ENCODE measurements at regions not wholly inside any gene's neighbourhood (a gene's known extent, or its start where the extent isn't known, plus 50 kb on each side); places are given as distances from the start of the nearest gene placed in this dataset.

DNA sequence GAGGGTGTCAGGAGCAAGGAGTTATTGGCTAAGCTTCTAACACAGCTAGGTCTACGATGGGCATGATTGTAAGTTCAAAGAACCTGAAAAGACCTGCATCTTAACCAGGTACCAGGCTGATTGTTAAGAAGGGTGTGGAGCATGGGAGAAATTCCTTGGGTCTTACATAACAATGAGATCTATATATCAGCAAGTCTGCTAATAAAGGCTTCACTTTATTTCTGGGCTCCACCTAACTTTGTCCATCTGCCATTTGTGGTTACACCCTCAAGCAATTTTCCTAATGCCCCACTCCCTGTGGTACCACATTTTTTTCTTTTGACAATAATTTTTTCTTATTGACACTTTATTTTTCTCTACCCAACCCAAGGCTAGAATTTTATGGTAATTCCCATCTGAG lies 223.5 kb upstream of the JAG1 start:
- no peaks in the 10 kb centered on the region for H3K4me1 ChIP-seq (ENCODE audit: control insufficient read depth, insufficient read depth, low read length)
- no peak for DNase-seq (ENCODE audit: low read depth, low spot score)
- in situ Hi-C loops (cut with HindIII; ENCODE audit: low pct_unique_long_range_greater_than_20kb, low sequenced_read_pairs) (no loop called here), intact Hi-C loops (cut with micrococcal nuclease; ENCODE audit: unreplicated experiment) (no loop called here)
- no peak overlapping the region for H3K4me3 ChIP-seq (ENCODE audit: low read depth in 2 of 2, low read length in 2 of 2)
- TF ChIP-seq, protein P1, sequence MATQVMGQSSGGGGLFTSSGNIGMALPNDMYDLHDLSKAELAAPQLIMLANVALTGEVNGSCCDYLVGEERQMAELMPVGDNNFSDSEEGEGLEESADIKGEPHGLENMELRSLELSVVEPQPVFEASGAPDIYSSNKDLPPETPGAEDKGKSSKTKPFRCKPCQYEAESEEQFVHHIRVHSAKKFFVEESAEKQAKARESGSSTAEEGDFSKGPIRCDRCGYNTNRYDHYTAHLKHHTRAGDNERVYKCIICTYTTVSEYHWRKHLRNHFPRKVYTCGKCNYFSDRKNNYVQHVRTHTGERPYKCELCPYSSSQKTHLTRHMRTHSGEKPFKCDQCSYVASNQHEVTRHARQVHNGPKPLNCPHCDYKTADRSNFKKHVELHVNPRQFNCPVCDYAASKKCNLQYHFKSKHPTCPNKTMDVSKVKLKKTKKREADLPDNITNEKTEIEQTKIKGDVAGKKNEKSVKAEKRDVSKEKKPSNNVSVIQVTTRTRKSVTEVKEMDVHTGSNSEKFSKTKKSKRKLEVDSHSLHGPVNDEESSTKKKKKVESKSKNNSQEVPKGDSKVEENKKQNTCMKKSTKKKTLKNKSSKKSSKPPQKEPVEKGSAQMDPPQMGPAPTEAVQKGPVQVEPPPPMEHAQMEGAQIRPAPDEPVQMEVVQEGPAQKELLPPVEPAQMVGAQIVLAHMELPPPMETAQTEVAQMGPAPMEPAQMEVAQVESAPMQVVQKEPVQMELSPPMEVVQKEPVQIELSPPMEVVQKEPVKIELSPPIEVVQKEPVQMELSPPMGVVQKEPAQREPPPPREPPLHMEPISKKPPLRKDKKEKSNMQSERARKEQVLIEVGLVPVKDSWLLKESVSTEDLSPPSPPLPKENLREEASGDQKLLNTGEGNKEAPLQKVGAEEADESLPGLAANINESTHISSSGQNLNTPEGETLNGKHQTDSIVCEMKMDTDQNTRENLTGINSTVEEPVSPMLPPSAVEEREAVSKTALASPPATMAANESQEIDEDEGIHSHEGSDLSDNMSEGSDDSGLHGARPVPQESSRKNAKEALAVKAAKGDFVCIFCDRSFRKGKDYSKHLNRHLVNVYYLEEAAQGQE (IDR thresholded peaks at IDR 0.05; ENCODE audit: insufficient read depth in 1 of 2, low read depth in 2 of 2, low read length in 1 of 2): no peak
- no peak for TF ChIP-seq SIN3A (IDR thresholded peaks at IDR 0.05; ENCODE audit: borderline replicate concordance, insufficient read depth, low read depth, low read length)
- no peak for TF ChIP-seq TCF7L2 (IDR thresholded peaks at IDR 0.05; ENCODE audit: low read depth, low read length)
- TF ChIP-seq POLR2AphosphoS5 (IDR thresholded peaks at IDR 0.05; ENCODE audit: low read depth, low read length): no peak
- TF ChIP-seq, protein P2, sequence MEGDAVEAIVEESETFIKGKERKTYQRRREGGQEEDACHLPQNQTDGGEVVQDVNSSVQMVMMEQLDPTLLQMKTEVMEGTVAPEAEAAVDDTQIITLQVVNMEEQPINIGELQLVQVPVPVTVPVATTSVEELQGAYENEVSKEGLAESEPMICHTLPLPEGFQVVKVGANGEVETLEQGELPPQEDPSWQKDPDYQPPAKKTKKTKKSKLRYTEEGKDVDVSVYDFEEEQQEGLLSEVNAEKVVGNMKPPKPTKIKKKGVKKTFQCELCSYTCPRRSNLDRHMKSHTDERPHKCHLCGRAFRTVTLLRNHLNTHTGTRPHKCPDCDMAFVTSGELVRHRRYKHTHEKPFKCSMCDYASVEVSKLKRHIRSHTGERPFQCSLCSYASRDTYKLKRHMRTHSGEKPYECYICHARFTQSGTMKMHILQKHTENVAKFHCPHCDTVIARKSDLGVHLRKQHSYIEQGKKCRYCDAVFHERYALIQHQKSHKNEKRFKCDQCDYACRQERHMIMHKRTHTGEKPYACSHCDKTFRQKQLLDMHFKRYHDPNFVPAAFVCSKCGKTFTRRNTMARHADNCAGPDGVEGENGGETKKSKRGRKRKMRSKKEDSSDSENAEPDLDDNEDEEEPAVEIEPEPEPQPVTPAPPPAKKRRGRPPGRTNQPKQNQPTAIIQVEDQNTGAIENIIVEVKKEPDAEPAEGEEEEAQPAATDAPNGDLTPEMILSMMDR (IDR thresholded peaks at IDR 0.05): no peak
- H3K27ac ChIP-seq (ENCODE audit: low read length): no peak overlapping the region
- POLR2A ChIA-PET: no interaction called here
- ATAC-seq: no peak
- no TSS peak for BruUV-seq (replicated peaks)
- H3K9me3 ChIP-seq (ENCODE audit: control insufficient read depth, insufficient read depth, low read depth, low read length): no peaks in the 10 kb centered on the region
- no peaks in the 10 kb centered on the region for H3K36me3 ChIP-seq (ENCODE audit: control insufficient read depth, insufficient read depth, low read length)
- CTCF ChIA-PET: no interaction called here
- no peaks in the 10 kb centered on the region for H3K27me3 ChIP-seq (ENCODE audit: control insufficient read depth, insufficient read depth, low read length)

DNA sequence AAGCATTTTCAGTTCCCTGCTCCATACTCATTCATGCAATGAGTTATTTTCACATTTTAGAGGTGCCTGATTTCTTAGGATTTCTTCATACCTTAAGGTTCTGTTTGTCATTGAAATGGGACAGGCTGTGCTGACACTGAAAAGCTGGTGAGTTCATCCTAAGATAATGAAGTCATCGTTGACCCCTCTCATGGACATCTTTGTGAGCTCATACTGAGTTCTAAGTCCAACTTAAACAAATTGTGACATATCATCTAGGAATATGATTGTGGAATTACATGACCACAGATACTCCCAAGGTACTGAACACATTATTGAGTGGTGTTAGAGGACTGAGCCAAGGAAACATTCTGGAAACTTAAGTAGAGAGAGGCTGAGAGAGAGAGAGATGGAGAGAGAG lies 224.8 kb upstream of the JAG1 start:
- ATAC-seq (no peak), DNase-seq (ENCODE audit: low read depth, low spot score) (no peak)
- H3K27me3 ChIP-seq (ENCODE audit: control insufficient read depth, insufficient read depth, low read length): no peaks in the 10 kb centered on the region
- TF ChIP-seq POLR2AphosphoS5 (IDR thresholded peaks at IDR 0.05; ENCODE audit: low read depth, low read length): no peak
- TF ChIP-seq, protein P1 (IDR thresholded peaks at IDR 0.05; ENCODE audit: insufficient read depth in 1 of 2, low read depth in 2 of 2, low read length in 1 of 2): no peak
- TF ChIP-seq SIN3A (IDR thresholded peaks at IDR 0.05; ENCODE audit: borderline replicate concordance, insufficient read depth, low read depth, low read length): no peak
- no peak for TF ChIP-seq TCF7L2 (IDR thresholded peaks at IDR 0.05; ENCODE audit: low read depth, low read length)
- TF ChIP-seq, protein P2 (IDR thresholded peaks at IDR 0.05): no peak
- H3K4me3 ChIP-seq (ENCODE audit: low read depth in 2 of 2, low read length in 2 of 2): no peak overlapping the region
- POLR2A ChIA-PET: no interaction called here
- H3K27ac ChIP-seq (ENCODE audit: low read length): no peak overlapping the region
- H3K4me1 ChIP-seq (ENCODE audit: control insufficient read depth, insufficient read depth, low read length): no peaks in the 10 kb centered on the region
- CTCF ChIA-PET: no interaction called here
- no peaks in the 10 kb centered on the region for H3K9me3 ChIP-seq (ENCODE audit: control insufficient read depth, insufficient read depth, low read depth, low read length)
- BruUV-seq (replicated peaks): no TSS peak
- intact Hi-C loops (cut with micrococcal nuclease; ENCODE audit: unreplicated experiment) (no loop called here), in situ Hi-C loops (cut with HindIII; ENCODE audit: low pct_unique_long_range_greater_than_20kb, low sequenced_read_pairs) (no loop called here)
- H3K36me3 ChIP-seq (ENCODE audit: control insufficient read depth, insufficient read depth, low read length): no peaks in the 10 kb centered on the region

Data from Panc1 (cell line).